ENCODE measurements at regions not wholly inside any gene's neighbourhood (a gene's known extent, or its start where the extent isn't known, plus 50 kb on each side); places are given as distances from the start of the nearest gene placed in this dataset.

DNA sequence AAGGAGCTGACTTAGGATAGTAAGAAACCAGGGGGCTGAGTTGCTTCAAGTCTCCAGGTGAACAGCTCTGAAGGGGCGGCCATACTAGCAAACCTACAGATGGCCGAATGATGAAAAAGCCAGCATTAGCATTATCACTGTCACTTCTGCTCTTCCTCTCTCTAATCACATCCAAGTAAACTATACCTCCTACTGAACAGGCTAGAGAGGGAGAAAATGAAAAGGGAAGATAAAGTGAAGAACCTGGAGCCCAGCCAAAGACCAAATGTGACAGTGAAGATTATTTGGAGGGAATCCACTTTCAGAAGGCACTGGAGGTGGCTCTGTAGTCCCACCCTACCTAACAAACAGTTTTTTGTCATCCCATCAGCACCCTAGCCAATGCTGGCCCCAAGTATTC lies 50.4 kb upstream of the PRPS1 start:
- TF ChIP-seq, protein P1, sequence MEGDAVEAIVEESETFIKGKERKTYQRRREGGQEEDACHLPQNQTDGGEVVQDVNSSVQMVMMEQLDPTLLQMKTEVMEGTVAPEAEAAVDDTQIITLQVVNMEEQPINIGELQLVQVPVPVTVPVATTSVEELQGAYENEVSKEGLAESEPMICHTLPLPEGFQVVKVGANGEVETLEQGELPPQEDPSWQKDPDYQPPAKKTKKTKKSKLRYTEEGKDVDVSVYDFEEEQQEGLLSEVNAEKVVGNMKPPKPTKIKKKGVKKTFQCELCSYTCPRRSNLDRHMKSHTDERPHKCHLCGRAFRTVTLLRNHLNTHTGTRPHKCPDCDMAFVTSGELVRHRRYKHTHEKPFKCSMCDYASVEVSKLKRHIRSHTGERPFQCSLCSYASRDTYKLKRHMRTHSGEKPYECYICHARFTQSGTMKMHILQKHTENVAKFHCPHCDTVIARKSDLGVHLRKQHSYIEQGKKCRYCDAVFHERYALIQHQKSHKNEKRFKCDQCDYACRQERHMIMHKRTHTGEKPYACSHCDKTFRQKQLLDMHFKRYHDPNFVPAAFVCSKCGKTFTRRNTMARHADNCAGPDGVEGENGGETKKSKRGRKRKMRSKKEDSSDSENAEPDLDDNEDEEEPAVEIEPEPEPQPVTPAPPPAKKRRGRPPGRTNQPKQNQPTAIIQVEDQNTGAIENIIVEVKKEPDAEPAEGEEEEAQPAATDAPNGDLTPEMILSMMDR (IDR thresholded peaks at IDR 0.05), result no peak

Measured in LNCAP (cell line).